GM19395 (cell line): ENCODE measurements at regions not wholly inside any gene's neighbourhood (a gene's known extent, or its start where the extent isn't known, plus 50 kb on each side); places are given as distances from the start of the nearest gene placed in this dataset.

Experiments
- ATAC-seq: cut with Tn5 transposase; IDR thresholded peaks from one replicate; pipeline ENCODE4 v1.9.1; 2021; ENCODE audit warnings: mild to moderate bottlenecking, moderate library complexity; ENCODE audit not compliant: unreplicated experiment

DNA sequence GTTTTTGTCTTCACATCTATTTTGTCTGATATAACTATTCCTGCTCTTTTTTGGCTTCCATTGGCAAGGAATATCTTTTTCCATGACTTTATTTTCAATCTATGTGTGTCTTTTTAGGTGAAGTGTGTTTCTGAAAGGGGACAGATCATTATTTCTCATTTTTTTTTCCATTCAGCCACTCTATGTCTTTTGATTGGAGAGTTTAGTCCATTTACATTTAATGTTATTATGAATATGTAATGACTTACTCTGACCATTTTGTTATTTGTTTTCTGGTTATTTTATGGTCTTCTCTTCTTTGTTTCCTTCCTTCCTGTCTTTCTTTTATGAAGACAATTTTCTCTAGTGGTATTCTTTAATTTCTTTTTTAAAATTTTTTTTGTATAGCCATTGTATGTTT, 178.6 kb upstream of the CNTN5 start:
- no peak for ATAC-seq

DNA sequence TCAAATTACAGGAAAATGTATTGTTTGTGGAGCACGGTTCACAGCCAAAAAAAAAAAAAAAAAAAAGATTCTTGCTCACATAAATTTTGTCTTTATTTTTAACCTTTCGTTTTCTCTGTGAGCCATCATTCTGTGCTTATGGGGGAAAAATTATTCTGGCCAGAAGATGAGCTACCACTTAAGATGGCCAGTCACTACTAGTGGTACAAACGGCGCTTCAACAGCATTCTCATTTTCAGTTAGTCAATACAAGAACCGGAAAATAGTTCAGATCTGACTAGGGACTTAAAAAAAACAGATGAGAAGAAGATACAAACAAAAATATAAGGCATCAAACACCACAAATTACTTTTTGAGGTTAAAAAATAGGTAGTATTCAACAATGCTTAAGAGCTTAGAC, 158.6 kb upstream of the CNTN5 start:
- no peak for ATAC-seq

DNA sequence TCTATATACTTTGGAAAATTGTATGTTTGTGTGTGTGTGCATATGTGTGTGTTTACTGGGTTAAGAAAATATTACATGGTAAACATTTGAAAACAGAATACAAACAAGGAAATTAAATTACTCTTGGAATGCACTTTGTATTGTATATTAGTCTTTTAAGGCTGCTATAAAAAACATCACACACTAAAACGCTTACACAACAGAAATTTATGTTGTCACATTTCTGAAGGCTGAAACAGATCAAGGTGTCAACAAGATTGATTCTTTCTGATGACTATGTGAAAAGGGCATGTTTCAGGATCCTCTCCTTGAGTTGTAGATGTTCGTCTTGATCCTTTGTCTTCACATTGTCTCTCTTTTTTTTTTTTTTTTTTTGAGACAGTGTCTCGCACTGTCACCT, 149.1 kb upstream of the CNTN5 start:
- no peak for ATAC-seq

DNA sequence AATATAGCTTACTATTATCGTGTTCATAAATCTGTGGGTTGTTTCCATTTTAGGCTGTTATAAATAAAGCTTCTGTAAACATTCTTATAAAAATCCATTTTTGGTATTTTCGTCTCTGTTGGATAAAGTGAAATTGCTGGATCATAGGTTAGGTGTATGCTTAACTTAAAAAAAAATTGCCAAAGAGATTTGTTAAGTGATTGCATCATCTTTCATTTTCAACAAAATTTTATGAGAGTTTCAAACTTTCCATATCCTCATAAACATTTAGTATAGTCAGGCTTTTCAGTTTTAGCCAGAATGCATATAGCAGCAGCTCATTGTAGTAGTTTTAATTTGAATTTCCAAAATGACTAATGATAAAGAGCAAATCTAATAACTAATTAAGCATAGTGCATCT, 146.7 kb upstream of the CNTN5 start:
- no peak for ATAC-seq

DNA sequence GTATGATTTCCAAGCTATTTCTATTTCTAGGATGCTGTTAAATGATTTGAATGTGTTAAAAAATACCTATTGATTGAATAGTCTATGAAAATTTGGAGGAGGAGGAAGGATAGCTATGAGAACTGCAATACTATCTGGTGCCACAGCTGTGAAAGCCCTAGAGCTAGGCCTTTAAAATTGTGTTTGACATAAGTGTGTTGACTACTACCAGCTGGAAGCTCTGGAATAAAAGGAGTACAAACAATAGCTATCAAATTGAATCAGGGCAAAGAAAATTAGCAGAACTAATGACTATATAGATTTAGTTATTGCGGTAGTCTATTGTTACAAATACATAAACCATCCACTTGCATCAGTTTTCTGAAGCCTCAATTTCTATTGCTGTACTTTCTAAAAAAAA, 124.8 kb upstream of the CNTN5 start:
- no peak for ATAC-seq

GRCh38 chr11:98940913-98941312, 79.8 kb upstream of the CNTN5 start:
- no peak for ATAC-seq

GRCh38 chr11:98944461-98944860, 76.3 kb upstream of the CNTN5 start:
- no peak for ATAC-seq

DNA sequence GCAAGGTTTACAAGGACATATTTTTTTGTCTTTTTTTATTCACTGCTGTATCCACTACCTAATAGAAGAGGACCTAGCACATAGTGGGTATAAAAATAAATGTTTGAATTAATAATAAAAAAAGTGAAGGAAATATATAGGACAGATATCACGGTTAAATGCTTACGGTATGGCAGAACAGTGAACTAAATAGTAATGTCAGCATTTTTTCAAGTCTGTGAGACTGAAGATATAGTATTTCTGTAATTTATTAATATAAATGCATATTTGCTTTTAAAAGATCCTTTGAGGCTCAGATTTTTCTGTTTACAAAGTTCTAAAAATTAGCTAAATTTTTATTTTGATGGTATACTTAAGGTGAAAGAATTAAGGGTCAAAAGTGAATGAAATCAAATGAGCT, 68.6 kb upstream of the CNTN5 start:
- no peak for ATAC-seq

- no peak for ATAC-seq
Observed at GRCh38 chr11:98955551-98955950, 65.2 kb upstream of the CNTN5 start.

- ATAC-seq, result no peak
Observed at GRCh38 chr11:98964146-98964545, 56.6 kb upstream of the CNTN5 start.

DNA sequence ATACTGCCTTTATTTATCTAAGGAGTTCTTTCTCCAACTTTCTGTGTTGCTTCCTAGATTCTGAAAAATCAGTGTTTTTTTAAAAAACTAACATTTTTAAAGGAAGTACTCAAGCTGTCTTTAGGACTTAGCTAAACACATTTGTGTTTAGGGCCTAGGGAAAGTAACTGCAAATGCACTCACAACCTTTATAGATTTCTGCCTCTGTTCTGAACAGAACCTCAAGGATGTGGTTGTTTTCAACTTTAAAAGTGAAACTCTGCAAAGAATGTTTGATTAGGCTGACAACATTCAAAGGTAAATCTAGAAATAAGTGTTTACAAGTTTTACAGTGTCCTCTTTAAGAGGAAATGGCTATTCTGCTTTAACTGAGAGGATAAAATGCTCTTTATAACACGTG, 55.4 kb upstream of the CNTN5 start:
- ATAC-seq, result no peak

GRCh38 chr11:98965775-98966174, 55.0 kb upstream of the CNTN5 start:
- ATAC-seq, result no peak

DNA sequence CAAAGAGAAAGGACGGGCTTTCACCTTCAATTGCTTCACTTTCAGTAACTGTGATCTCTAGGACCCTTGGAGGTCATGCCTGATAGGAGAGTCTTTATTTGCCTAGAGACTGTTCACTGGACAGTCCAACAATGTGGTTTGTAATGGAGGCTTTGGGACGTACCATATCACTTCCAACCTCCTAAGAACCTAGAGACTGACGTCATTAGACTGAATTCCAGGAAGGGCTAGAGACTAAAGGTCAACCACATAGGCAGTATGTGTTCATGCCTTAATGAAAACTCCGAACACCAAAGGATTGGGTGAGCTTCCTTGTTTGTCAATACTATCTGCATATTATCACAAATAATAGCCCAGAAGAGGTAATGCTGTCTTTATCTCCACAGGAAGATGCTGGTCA, 53.7 kb upstream of the CNTN5 start:
- ATAC-seq, result no peak
